C4-2B (cell line): ENCODE measurements at regions not wholly inside any gene's neighbourhood (a gene's known extent, or its start where the extent isn't known, plus 50 kb on each side); places are given as distances from the start of the nearest gene placed in this dataset.

Experiments
- CTCF ChIP-seq: fragments of 450-650 bp; conservative IDR thresholded peaks from 2 replicates; pipeline ENCODE4 v1.5.1; 2017; ENCODE audit warnings: mild to moderate bottlenecking
- ZFX ChIP-seq: fragments of 450-650 bp; IDR thresholded peaks from 2 replicates; pipeline ENCODE4 v1.6.1; 2017

DNA sequence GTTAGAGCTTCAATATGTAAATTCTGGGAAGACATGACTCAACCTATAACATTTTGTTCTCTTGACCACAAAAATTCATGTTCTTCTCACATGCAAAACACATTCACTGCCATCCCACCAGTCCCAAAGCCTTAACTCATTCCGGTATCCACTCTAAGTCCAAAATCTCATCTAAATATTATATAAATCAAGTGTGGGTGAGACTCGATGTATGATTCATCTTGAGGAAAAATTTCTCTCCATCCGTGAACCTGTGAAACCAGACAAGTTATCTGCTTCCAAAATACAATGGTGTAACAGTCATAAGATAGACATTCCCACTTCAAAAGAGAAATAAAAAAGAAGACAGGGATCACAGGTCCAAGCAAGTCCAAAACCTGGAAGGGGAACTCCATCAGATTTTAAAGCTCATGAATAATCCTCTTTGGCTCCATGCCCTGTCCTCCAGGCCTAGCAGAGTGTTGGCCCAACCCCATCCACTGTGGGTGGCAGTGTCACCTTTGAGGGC, 101.3 kb downstream of the RAD51AP2 start:
- TF ChIP-seq CTCF = no peak
- no peak for TF ChIP-seq ZFX
